ENCODE measurements at regions not wholly inside any gene's neighbourhood (a gene's known extent, or its start where the extent isn't known, plus 50 kb on each side); places are given as distances from the start of the nearest gene placed in this dataset.

DNA sequence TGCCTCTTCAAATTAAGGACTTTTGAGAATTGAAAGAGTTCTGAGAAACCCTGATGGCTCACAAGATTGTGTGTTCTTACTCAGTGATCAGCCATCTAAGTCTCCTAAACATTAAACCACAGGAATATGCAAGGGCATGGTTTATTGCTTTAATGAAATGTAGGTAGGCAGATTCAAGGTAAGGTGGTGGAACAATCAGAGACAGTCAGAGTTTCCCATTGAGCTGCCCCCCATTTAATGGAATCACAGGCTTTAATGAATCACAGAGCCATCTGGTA is 107.8 kb upstream of the LRATD1 start:
- Histone ChIP-seq H3K4ac (replicated peaks; ENCODE audit: insufficient read length, low read depth, low read length) (no peak overlapping the region), H3K36me3 (ENCODE audit: control insufficient read depth in 2 of 4, insufficient read depth in 4 of 4, low read length in 3 of 4) (no peaks in the 10 kb centered on the region), H3K27ac (ENCODE audit: low read depth, low read length) (no peak overlapping the region), H3K23me2 (ENCODE audit: low read depth, low read length) (no peaks in the 10 kb centered on the region), H2BK12ac (ENCODE audit: low read depth, low read length) (no peak overlapping the region), H3K4me3 (ENCODE audit: extremely low read depth in 1 of 4, insufficient read depth in 2 of 4, low read depth in 3 of 4, low read length in 4 of 4) (no peak overlapping the region), H2BK15ac (ENCODE audit: low read length) (no peak overlapping the region), H3K23ac (ENCODE audit: insufficient read length) (no peak overlapping the region), H4K8ac (ENCODE audit: extremely low read depth, insufficient read depth, low read length) (no peak overlapping the region), H2AK5ac (ENCODE audit: low read depth, low read length) (no peak overlapping the region), H3K79me2 (ENCODE audit: control insufficient read depth in 1 of 2, insufficient read depth in 2 of 2, low read length in 2 of 2) (no peaks in the 10 kb centered on the region), H3K79me1 (ENCODE audit: low read depth, low read length) (no peaks in the 10 kb centered on the region), H2BK20ac (ENCODE audit: low read length) (no peak overlapping the region), H2AFZ (ENCODE audit: low read length) (no peak overlapping the region), H3K9me3 (ENCODE audit: insufficient read depth in 2 of 2, low read depth in 1 of 2, low read length in 1 of 2) (no peaks in the 10 kb centered on the region), H3K4me2 (ENCODE audit: insufficient read depth in 1 of 2, low read depth in 2 of 2, low read length in 2 of 2) (no peak overlapping the region), H3K9ac (replicated peaks in 1 of 4; ENCODE audit: extremely low read depth in 1 of 4, low read depth in 3 of 4, low read length in 3 of 4) (no peak overlapping the region), H4K5ac (ENCODE audit: insufficient read length, low read depth, low read length) (no peak overlapping the region), H3K56ac (replicated peaks; ENCODE audit: insufficient read length, low read depth, low read length) (no peak overlapping the region), H3K4me1 (replicated peaks in 1 of 4; ENCODE audit: control insufficient read depth in 3 of 4, insufficient read depth in 4 of 4, low read length in 3 of 4) (no peaks in the 10 kb centered on the region), H4K20me1 (replicated peaks in 1 of 2; ENCODE audit: control insufficient read depth in 1 of 2, insufficient read depth in 2 of 2, low read length in 2 of 2) (no peaks in the 10 kb centered on the region), H2BK5ac (ENCODE audit: low read depth, low read length) (no peak overlapping the region), H4K91ac (replicated peaks; ENCODE audit: insufficient read length, low read length) (no peak overlapping the region), H3K18ac (ENCODE audit: extremely low read depth, low read length) (no peak overlapping the region), H2BK120ac (replicated peaks; ENCODE audit: low read depth, low read length) (no peak overlapping the region), H3K27me3 (replicated peaks in 1 of 4; ENCODE audit: control insufficient read depth in 3 of 4, extremely low read depth in 1 of 4, insufficient read depth in 3 of 4, low read length in 3 of 4) (no peaks in the 10 kb centered on the region), H3K14ac (ENCODE audit: insufficient read length) (no peak overlapping the region)
- FAIRE-seq (no peak), DNase-seq (ENCODE audit: low read depth in 1 of 2, low spot score in 2 of 2) (no peak)
- ChIA-PET POLR2A (ENCODE audit: partially characterized antibody) (no interaction called here), CTCF (ENCODE audit: partially characterized antibody) (no interaction called here)
- TF ChIP-seq, protein P1, sequence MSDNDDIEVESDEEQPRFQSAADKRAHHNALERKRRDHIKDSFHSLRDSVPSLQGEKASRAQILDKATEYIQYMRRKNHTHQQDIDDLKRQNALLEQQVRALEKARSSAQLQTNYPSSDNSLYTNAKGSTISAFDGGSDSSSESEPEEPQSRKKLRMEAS (IDR thresholded peaks at IDR 0.05), result no peak
- TF ChIP-seq RXRA (IDR thresholded peaks at IDR 0.05; ENCODE audit: insufficient read depth, low read depth, low read length), result no peak
- no peak for TF ChIP-seq GTF2F1 (IDR thresholded peaks at IDR 0.05; ENCODE audit: borderline replicate concordance, low read depth, low read length)
- no peak for TF ChIP-seq YY1 (IDR thresholded peaks at IDR 0.05; ENCODE audit: low read depth, low read length)
- TF ChIP-seq KDM4A (IDR thresholded peaks at IDR 0.05; ENCODE audit: low read depth, low read length, severe bottlenecking), result no peak
- TF ChIP-seq, protein P2, sequence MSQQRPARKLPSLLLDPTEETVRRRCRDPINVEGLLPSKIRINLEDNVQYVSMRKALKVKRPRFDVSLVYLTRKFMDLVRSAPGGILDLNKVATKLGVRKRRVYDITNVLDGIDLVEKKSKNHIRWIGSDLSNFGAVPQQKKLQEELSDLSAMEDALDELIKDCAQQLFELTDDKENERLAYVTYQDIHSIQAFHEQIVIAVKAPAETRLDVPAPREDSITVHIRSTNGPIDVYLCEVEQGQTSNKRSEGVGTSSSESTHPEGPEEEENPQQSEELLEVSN (IDR thresholded peaks at IDR 0.05), result no peak
- TF ChIP-seq CHD1 (IDR thresholded peaks at IDR 0.05; ENCODE audit: low read depth, low read length), result no peak

All from H1 (cell line).